PC-9 (cell line): ENCODE measurements at regions not wholly inside any gene's neighbourhood (a gene's known extent, or its start where the extent isn't known, plus 50 kb on each side); places are given as distances from the start of the nearest gene placed in this dataset.

Source experiments
- BruUV-seq: library from RNA; stranded (reverse); fragments of 400-500 nt; replicated peaks from 2 replicates; lab custom pipeline; 2021; lab: Mats Ljungman, UMichigan
- CTCF ChIA-PET: fragments of 300-600 bp; sonication (Branson Sonifier 250); formaldehyde crosslinking; loops from one replicate; lab custom pipeline; 2022; ENCODE audit warnings: antibody characterized with exemption; lab: Charles Lee
- POLR2A ChIA-PET: fragments of 300-600 bp; sonication (Branson Sonifier 250); formaldehyde crosslinking; loops from one replicate; lab custom pipeline; 2022; ENCODE audit warnings: antibody characterized with exemption; ENCODE audit not compliant: unreplicated experiment; lab: Charles Lee
- DNase-seq, 2 experiments: peaks; one replicate each; pipeline versions ENCODE4 v3.0.0 to v3.0.0-alpha.2; 2015 to 2022; ENCODE audit warnings: mixed read lengths in 1 of 2
- H2AFZ ChIP-seq: fragments of 200-600 bp; sonication (generic); 2 replicates; pipeline ENCODE4 v1.8.1; 2017; ENCODE audit warnings: antibody characterized with exemption
- H3F3A ChIP-seq: fragments of 200-600 bp; sonication (generic); 2 replicates; pipeline ENCODE4 v1.8.1; 2017; ENCODE audit warnings: antibody characterized with exemption, mild to moderate bottlenecking, low read depth; ENCODE audit not compliant: insufficient read depth
- H3K27ac ChIP-seq: fragments of 200-600 bp; sonication (generic); 2 replicates; pipeline ENCODE4 v1.6.1; 2016; ENCODE audit warnings: mixed run types
- H3K27me3 ChIP-seq: fragments of 200-600 bp; sonication (generic); 2 replicates; pipeline ENCODE4 v1.6.1; 2016; ENCODE audit warnings: low read depth, mixed run types; ENCODE audit not compliant: insufficient read depth
- H3K36me3 ChIP-seq: fragments of 200-600 bp; sonication (generic); 2 replicates; pipeline ENCODE4 v1.6.1; 2016; ENCODE audit warnings: low read depth, mixed run types
- H3K4me1 ChIP-seq: fragments of 200-600 bp; sonication (generic); replicated peaks from 2 replicates; pipeline ENCODE4 v1.6.1; 2016; ENCODE audit warnings: mixed run types; ENCODE audit not compliant: insufficient read depth
- H3K4me2 ChIP-seq: fragments of 200-600 bp; sonication (generic); 2 replicates; pipeline ENCODE4 v1.6.1; 2017; ENCODE audit warnings: mixed run types
- H3K4me3 ChIP-seq: fragments of 200-600 bp; sonication (generic); 2 replicates; pipeline ENCODE4 v1.6.1; 2016; ENCODE audit warnings: mixed run types
- H3K79me2 ChIP-seq: fragments of 200-600 bp; sonication (generic); 2 replicates; pipeline ENCODE4 v1.6.1; 2017; ENCODE audit warnings: low read depth, mixed run types
- H3K9me2 ChIP-seq: fragments of 200-600 bp; sonication (generic); 2 replicates; pipeline ENCODE4 v1.8.1; 2017; ENCODE audit warnings: mild to moderate bottlenecking; ENCODE audit not compliant: insufficient read depth
- H3K9me3 ChIP-seq: fragments of 200-600 bp; sonication (generic); 2 replicates; pipeline ENCODE4 v1.8.1; 2016; ENCODE audit warnings: low read depth; ENCODE audit not compliant: insufficient read depth
- H4K20me1 ChIP-seq: fragments of 200-600 bp; sonication (generic); 2 replicates; pipeline ENCODE4 v1.8.1; 2017; ENCODE audit not compliant: insufficient read depth
- EZH2 ChIP-seq: fragments of 200-600 bp; sonication (generic); IDR thresholded peaks from 2 replicates; pipeline ENCODE4 v1.8.0; 2017; ENCODE audit warnings: antibody characterized with exemption, low read depth
- intact Hi-C: fragments of 100-400 bp; cut with micrococcal nuclease; formaldehyde crosslinking; loops from one replicate; pipeline ENCODE4 v1.10.0; 2022; ENCODE audit not compliant: unreplicated experiment
- TF ChIP-seq, protein P1 (sequence below): fragments of 200-600 bp; sonication (generic); conservative IDR thresholded peaks from 2 replicates; pipeline ENCODE4 v1.6.1; 2017; ENCODE audit warnings: mixed run types, antibody characterized with exemption, mild to moderate bottlenecking, moderate library complexity

DNA sequence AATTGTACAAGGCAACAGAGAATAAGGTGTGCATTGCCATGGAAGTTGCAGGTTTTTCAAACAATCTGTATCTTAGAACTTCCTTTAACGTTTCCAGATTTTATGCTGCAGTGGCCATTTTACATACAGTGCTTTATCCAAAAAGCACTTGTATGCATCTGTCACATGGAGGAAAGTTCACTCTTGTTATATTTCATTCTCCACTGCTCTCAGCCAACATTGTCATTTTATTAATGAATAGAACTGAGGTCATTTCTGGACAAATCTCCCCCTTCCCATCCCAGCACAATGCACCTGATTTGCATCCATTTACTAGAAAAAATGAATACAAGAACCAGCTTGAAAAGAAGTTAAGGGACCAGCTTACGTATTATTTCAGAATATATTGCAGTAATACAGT, 342.0 kb downstream of the USP25 start:
- TF ChIP-seq EZH2 = no peak
- TF ChIP-seq, protein P1, sequence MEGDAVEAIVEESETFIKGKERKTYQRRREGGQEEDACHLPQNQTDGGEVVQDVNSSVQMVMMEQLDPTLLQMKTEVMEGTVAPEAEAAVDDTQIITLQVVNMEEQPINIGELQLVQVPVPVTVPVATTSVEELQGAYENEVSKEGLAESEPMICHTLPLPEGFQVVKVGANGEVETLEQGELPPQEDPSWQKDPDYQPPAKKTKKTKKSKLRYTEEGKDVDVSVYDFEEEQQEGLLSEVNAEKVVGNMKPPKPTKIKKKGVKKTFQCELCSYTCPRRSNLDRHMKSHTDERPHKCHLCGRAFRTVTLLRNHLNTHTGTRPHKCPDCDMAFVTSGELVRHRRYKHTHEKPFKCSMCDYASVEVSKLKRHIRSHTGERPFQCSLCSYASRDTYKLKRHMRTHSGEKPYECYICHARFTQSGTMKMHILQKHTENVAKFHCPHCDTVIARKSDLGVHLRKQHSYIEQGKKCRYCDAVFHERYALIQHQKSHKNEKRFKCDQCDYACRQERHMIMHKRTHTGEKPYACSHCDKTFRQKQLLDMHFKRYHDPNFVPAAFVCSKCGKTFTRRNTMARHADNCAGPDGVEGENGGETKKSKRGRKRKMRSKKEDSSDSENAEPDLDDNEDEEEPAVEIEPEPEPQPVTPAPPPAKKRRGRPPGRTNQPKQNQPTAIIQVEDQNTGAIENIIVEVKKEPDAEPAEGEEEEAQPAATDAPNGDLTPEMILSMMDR = no peak
- intact Hi-C loops = no loop called here
- CTCF ChIA-PET = no interaction called here
- DNase-seq = no peak
- POLR2A ChIA-PET = no interaction called here
- no peak overlapping the region for H3K4me3 ChIP-seq
- H2AFZ ChIP-seq = no peak overlapping the region
- H3K4me1 ChIP-seq = no peaks in the 10 kb centered on the region
- H3K79me2 ChIP-seq = no peaks in the 10 kb centered on the region
- no peaks in the 10 kb centered on the region for H3F3A ChIP-seq
- no peaks in the 10 kb centered on the region for H3K9me2 ChIP-seq
- BruUV-seq = no TSS peak
- H4K20me1 ChIP-seq = no peaks in the 10 kb centered on the region
- no peaks in the 10 kb centered on the region for H3K36me3 ChIP-seq
- H3K27me3 ChIP-seq = no peaks in the 10 kb centered on the region
- H3K27ac ChIP-seq = no peak overlapping the region
- no peak overlapping the region for H3K4me2 ChIP-seq
- H3K9me3 ChIP-seq = no peaks in the 10 kb centered on the region

DNA sequence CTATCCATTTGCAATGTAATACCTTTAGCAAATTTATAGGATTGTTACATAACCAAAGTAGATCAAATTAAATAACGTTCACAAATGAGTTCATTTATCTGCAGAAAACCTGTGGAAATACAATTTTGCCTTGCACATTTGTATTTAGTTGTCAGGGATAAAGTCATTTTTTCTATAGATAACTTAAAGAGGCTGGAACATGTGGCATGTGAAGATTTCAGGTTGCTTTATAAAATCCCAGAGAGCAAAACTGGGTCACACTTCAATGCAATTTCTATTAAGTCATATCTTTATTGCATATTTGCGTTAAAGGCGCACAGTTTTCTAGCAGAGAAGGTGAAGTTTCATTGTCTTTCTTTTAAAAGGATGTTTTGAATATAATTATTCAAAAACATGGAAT, 342.4 kb downstream of the USP25 start:
- TF ChIP-seq, protein P1 = no peak
- TF ChIP-seq EZH2 = no peak
- Histone ChIP-seq H3K9me3 (no peaks in the 10 kb centered on the region), H3K4me1 (no peaks in the 10 kb centered on the region), H3K4me3 (no peak overlapping the region), H3K36me3 (no peaks in the 10 kb centered on the region), H3K9me2 (no peaks in the 10 kb centered on the region), H3K27me3 (no peaks in the 10 kb centered on the region), H3K4me2 (no peak overlapping the region), H4K20me1 (no peaks in the 10 kb centered on the region), H2AFZ (no peak overlapping the region), H3K79me2 (no peaks in the 10 kb centered on the region), H3K27ac (no peak overlapping the region), H3F3A (no peaks in the 10 kb centered on the region)
- DNase-seq = no peak
- intact Hi-C loops = no loop called here
- ChIA-PET POLR2A (no interaction called here), CTCF (no interaction called here)
- BruUV-seq = no TSS peak

DNA sequence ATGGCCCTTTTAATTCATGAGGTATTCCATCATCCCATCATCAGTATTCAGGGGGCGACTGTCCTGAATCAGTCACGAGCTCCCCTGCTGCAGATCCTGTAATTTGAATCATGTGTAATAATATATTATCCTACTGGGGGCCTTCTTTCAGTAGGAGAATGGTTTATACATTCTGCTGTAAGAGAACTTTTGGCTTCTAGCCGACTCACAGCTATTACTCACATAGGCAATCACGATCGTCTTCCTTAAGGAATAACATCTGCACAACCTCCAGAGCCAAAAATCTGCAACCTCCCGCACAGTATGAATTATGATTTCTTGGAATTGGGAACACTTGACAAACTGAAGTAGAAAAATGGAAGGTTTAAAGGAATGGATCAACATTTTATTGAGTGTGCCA, 343.0 kb downstream of the USP25 start:
- Histone ChIP-seq H3K9me3 (no peaks in the 10 kb centered on the region), H3K4me1 (no peaks in the 10 kb centered on the region), H3K4me3 (no peak overlapping the region), H3K27me3 (no peaks in the 10 kb centered on the region), H3K9me2 (no peaks in the 10 kb centered on the region), H3K27ac (no peak overlapping the region), H3F3A (no peaks in the 10 kb centered on the region), H4K20me1 (no peaks in the 10 kb centered on the region), H3K79me2 (no peaks in the 10 kb centered on the region), H3K4me2 (no peak overlapping the region), H2AFZ (no peak overlapping the region), H3K36me3 (no peaks in the 10 kb centered on the region)
- TF ChIP-seq, protein P1 = no peak
- no peak for TF ChIP-seq EZH2
- ChIA-PET CTCF (no interaction called here), POLR2A (no interaction called here)
- intact Hi-C loops = no loop called here
- BruUV-seq = no TSS peak
- DNase-seq = no peak
